Activated T-cell treated with anti-CD3 and anti-CD28 coated beads for 24 hours (primary cell): ENCODE measurements at regions not wholly inside any gene's neighbourhood (a gene's known extent, or its start where the extent isn't known, plus 50 kb on each side); places are given as distances from the start of the nearest gene placed in this dataset.

Source experiments
- DNase-seq: peaks from one replicate; pipeline ENCODE4 v3.0.0-alpha.2; 2020; ENCODE audit warnings: low read depth

- DNase-seq = no peak
These were observed 65.7 kb downstream of the UNC5CL start for GRCh38 chr6:40973304-40973703.

GRCh38 chr6:40972814-40973213, 66.2 kb downstream of the UNC5CL start:
- no peak for DNase-seq

GRCh38 chr6:40972190-40972589, 66.8 kb downstream of the UNC5CL start:
- no peak for DNase-seq

- DNase-seq = no peak
These were observed 70.3 kb downstream of the UNC5CL start for GRCh38 chr6:40968620-40969164.

GRCh38 chr6:40966860-40967259, 72.2 kb downstream of the UNC5CL start:
- DNase-seq = no peak

- no peak for DNase-seq
These were observed 74.0 kb downstream of the UNC5CL start for GRCh38 chr6:40965046-40965445.

GRCh38 chr6:40963019-40963418, 76.0 kb downstream of the UNC5CL start:
- no peak for DNase-seq

- DNase-seq = no peak
These were observed 76.8 kb downstream of the UNC5CL start for GRCh38 chr6:40962241-40962640.

- no peak for DNase-seq
These were observed 77.2 kb downstream of the UNC5CL start for GRCh38 chr6:40961831-40962230.

GRCh38 chr6:40960742-40961430, 78.1 kb downstream of the UNC5CL start:
- DNase-seq = no peak

GRCh38 chr6:40959781-40960327, 79.2 kb downstream of the UNC5CL start:
- no peak for DNase-seq

- no peak for DNase-seq
These were observed 80.3 kb downstream of the UNC5CL start for GRCh38 chr6:40958738-40959137.

GRCh38 chr6:40957616-40958492, 81.2 kb downstream of the UNC5CL start:
- no peak for DNase-seq

GRCh38 chr6:40956936-40957335, 82.1 kb downstream of the UNC5CL start:
- no peak for DNase-seq

- DNase-seq = no peak
These were observed 83.9 kb downstream of the UNC5CL start for GRCh38 chr6:40955178-40955545.

- DNase-seq = no peak
These were observed 84.4 kb downstream of the UNC5CL start for GRCh38 chr6:40954446-40955177.

GRCh38 chr6:40953486-40953885, 85.5 kb downstream of the UNC5CL start:
- DNase-seq = no peak

- DNase-seq = no peak
These were observed 87.9 kb downstream of the UNC5CL start for GRCh38 chr6:40950986-40951698.

- no peak for DNase-seq
These were observed 90.5 kb downstream of the UNC5CL start for GRCh38 chr6:40948570-40948969.

- no peak for DNase-seq
These were observed 91.0 kb downstream of the UNC5CL start for GRCh38 chr6:40947876-40948526.

GRCh38 chr6:40946738-40947301, 92.2 kb downstream of the UNC5CL start:
- no peak for DNase-seq
